Transverse colon (tissue), 4 donors: ENCODE measurements at regions not wholly inside any gene's neighbourhood (a gene's known extent, or its start where the extent isn't known, plus 50 kb on each side); places are given as distances from the start of the nearest gene placed in this dataset.

Experiments
- DNase-seq: peaks from one replicate; pipeline ENCODE4 v3.0.0-alpha.2; 2019
- H3K27ac ChIP-seq, 4 donors: fragments of 200-600 bp; sonication (generic); 2 replicates each; pipeline ENCODE4 v1.5.1; 2016 to 2018; ENCODE audit warnings: inconsistent platforms in 4 of 4
- H3K27me3 ChIP-seq: fragments of 200-600 bp; sonication (generic); 2 replicates; pipeline ENCODE4 v1.5.1; 2017; ENCODE audit warnings: inconsistent platforms
- H3K36me3 ChIP-seq, 4 donors: fragments of 200-600 bp; sonication (generic); 2 replicates each; pipeline ENCODE4 v1.5.1; 2017 to 2019; ENCODE audit warnings: inconsistent platforms in 4 of 4
- H3K4me1 ChIP-seq, 4 donors: fragments of 200-600 bp; sonication (generic); 2 replicates each; pipeline ENCODE4 v1.5.1; 2017 to 2020; ENCODE audit warnings: inconsistent platforms in 4 of 4
- H3K4me3 ChIP-seq, 4 donors: fragments of 200-600 bp; sonication (generic); 1 replicate in 1 of 4; 2 replicates in 3 of 4; pipeline versions ENCODE4 v1.5.1 to v1.6.1; 2017 to 2019; ENCODE audit warnings: inconsistent platforms in 4 of 4
- H3K9me3 ChIP-seq, 2 donors: fragments of 200-600 bp; sonication (generic); 2 replicates each; pipeline ENCODE4 v1.5.1; 2017 to 2019; ENCODE audit warnings: inconsistent platforms in 2 of 2
- CTCF ChIP-seq, 5 experiments: fragments of 200-600 bp in 3 of 5; fragments of 450-650 bp in 2 of 5; sonication (generic) in 3 of 5; IDR thresholded peaks; 1 replicate in 2 of 5; 2 replicates in 3 of 5; pipeline ENCODE4 v1.5.1; 2016 to 2017; ENCODE audit warnings: antibody characterized with exemption in 5 of 5, inconsistent platforms in 3 of 5, mild to moderate bottlenecking in 2 of 5, moderate library complexity in 1 of 5
- EP300 ChIP-seq: sonication (generic); formaldehyde crosslinking; IDR thresholded peaks from one replicate; pipeline ENCODE4 v1.6.1; 2017; ENCODE audit warnings: antibody characterized with exemption, low read depth
- POLR2A ChIP-seq: fragments of 450-650 bp; IDR thresholded peaks from one replicate; pipeline ENCODE4 v1.6.1; 2016; ENCODE audit warnings: antibody characterized with exemption, mild to moderate bottlenecking, moderate library complexity
- POLR2AphosphoS5 ChIP-seq, 3 donors: sonication (generic); formaldehyde crosslinking; IDR thresholded peaks; one replicate each; pipeline ENCODE4 v1.6.1; 2016; ENCODE audit warnings: antibody characterized with exemption in 3 of 3
- WGBS, 2 donors: methylation state at CpG; one replicate each; pipeline ENCODE4 v1.1.5; 2018; ENCODE audit warnings: low coverage in 1 of 2; 5-methylcytosine and 5-hydroxymethylcytosine counted together
- in situ Hi-C, 4 donors: fragments of 200-750 bp; cut with MboI; loops; one replicate each; pipeline versions ENCODE4 v1.15.0 to v1.15.1; 2017; ENCODE audit warnings: low sequenced_read_pairs in 3 of 4, low pct_ligation_motif_present in 1 of 4, low pct_unique_long_range_greater_than_20kb in 1 of 4
- intact Hi-C: fragments of 100-400 bp; cut with DNase I; formaldehyde crosslinking; loops from one replicate; pipeline ENCODE4 v1.15.1; 2023; ENCODE audit warnings: low total_unique reads

DNA sequence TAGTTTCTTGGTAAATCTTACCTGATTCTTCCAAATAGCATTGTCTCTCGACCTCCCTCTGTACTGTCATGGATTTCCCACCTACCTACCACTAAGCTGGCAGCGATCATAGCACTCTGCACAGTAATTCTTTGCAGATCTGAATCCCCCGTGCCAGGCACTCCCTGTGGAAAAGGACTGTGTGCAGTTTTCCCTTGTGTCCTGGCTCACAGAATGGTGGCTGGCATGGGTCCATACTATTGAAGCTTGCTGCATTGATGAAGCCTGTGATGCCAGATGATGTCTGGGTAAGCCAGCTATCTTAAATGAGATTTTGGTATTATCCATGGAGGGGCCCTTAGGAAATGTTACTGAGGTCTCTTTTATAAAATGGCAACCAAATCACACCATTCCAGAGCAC, 135.7 kb downstream of the RPAP3 start:
- no peak for DNase-seq
- Histone ChIP-seq H3K9me3 (no peaks in the 10 kb centered on the region), H3K36me3 (no peaks in the 10 kb centered on the region), H3K4me1 (no peaks in the 10 kb centered on the region), H3K27ac (no peak overlapping the region), H3K4me3 (no peak overlapping the region), H3K27me3 (no peaks in the 10 kb centered on the region)
- 61% methylated on average over 3 of the region's 3 CpGs; no CpG with 5 or more reads in 1 of the 2 donors for WGBS, 2 donors
- in situ Hi-C loops: no loop called here
- intact Hi-C loops: no loop called here
- TF ChIP-seq EP300: no peak
- no peak for TF ChIP-seq POLR2A
- no peak for TF ChIP-seq CTCF (IDR thresholded peaks at IDR 0.05)
- TF ChIP-seq POLR2AphosphoS5 (IDR thresholded peaks at IDR 0.05): no peak

- DNase-seq: no peak
- Histone ChIP-seq H3K27me3 (no peaks in the 10 kb centered on the region), H3K4me1 (no peaks in the 10 kb centered on the region), H3K4me3 (no peak overlapping the region), H3K9me3 (no peaks in the 10 kb centered on the region), H3K36me3 (no peaks in the 10 kb centered on the region), H3K27ac (peak overlapping the region in 3 of 4 donors; percentile 6 to 57 (median 57))
- in situ Hi-C loops: no loop called here
- 55 to 69% methylated on average over 3 of the region's 3 CpGs for WGBS, 2 donors
- peak in 1 of 3 donors; percentile 5 for TF ChIP-seq POLR2AphosphoS5 (IDR thresholded peaks at IDR 0.05)
- TF ChIP-seq POLR2A: no peak
- no peak for TF ChIP-seq EP300
- TF ChIP-seq CTCF (IDR thresholded peaks at IDR 0.05): no peak
- intact Hi-C loops: no loop called here
Measured at GRCh38 chr12:47562201-47562600, 143.6 kb downstream of the RPAP3 start.

GRCh38 chr12:47561746-47562145, 144.1 kb downstream of the RPAP3 start:
- in situ Hi-C loops: no loop called here
- no peaks in the 10 kb centered on the region for H3K9me3 ChIP-seq
- no peaks in the 10 kb centered on the region for H3K36me3 ChIP-seq
- no peak overlapping the region for H3K4me3 ChIP-seq
- intact Hi-C loops: no loop called here
- H3K27me3 ChIP-seq: no peaks in the 10 kb centered on the region
- H3K27ac ChIP-seq: peak overlapping the region in 3 of 4 donors; percentile 6 to 57 (median 57)
- H3K4me1 ChIP-seq: no peaks in the 10 kb centered on the region
- TF ChIP-seq POLR2AphosphoS5 (IDR thresholded peaks at IDR 0.05) (no peak), EP300 (no peak), CTCF (IDR thresholded peaks at IDR 0.05) (no peak), POLR2A (no peak)
- no peak for DNase-seq
- WGBS, 2 donors: 67 to 71% methylated on average over 1 to 2 of the region's 2 CpGs

DNA sequence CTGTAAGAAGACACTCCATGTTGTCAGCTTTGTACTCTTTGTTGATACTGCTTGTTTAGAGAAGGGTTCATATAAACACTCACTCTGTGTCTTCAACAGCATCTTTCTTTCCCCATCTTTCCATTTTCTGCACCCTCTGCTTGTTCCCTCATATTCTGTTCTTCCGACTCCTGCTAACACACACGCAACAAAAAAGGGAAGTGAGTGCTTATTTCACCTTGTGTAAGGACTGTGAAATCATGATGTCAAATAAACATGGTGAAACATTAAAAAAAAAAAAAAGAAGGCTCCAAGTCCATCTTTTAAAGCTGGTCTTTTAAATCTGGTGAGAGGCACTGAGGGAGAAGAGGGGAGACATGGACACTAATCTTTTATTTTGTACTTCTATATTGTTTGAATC, 145.4 kb downstream of the RPAP3 start:
- intact Hi-C loops (no loop called here), in situ Hi-C loops (no loop called here)
- Histone ChIP-seq H3K27me3 (no peaks in the 10 kb centered on the region), H3K4me3 (no peak overlapping the region), H3K4me1 (no peaks in the 10 kb centered on the region), H3K27ac (peak overlapping the region in 2 of 4 donors; percentile 2 to 6), H3K9me3 (no peaks in the 10 kb centered on the region), H3K36me3 (no peaks in the 10 kb centered on the region)
- TF ChIP-seq POLR2AphosphoS5 (IDR thresholded peaks at IDR 0.05): no peak
- TF ChIP-seq POLR2A: no peak
- TF ChIP-seq CTCF (IDR thresholded peaks at IDR 0.05): no peak
- TF ChIP-seq EP300: no peak
- no peak for DNase-seq
- 72 to 100% methylated on average over 2 of the region's 2 CpGs for WGBS, 2 donors
